Naive thymus-derived CD8-positive, alpha-beta T cell (primary cell): ENCODE measurements at regions not wholly inside any gene's neighbourhood (a gene's known extent, or its start where the extent isn't known, plus 50 kb on each side); places are given as distances from the start of the nearest gene placed in this dataset.
A peak's percentile ranks its signal among the peaks of the same experiment; 100 is the strongest.
"Not testable (repeated sequence)": the region's sequence is repeated elsewhere in the genome, so short reads cannot be mapped to it uniquely, and the experiment has no call there.

ENCODE experiments used
- ATAC-seq, 2 donors: fragments of 150-1000 bp; cut with Tn5 transposase in 1 of 2; sonication (Bioruptor Pico), chemical (Tn5 transposase) in 1 of 2; 1 replicate in 1 of 2; 2 replicates in 1 of 2; pipeline ENCODE4 v1.10.0; 2021; ENCODE audit warnings: mild to moderate bottlenecking in 2 of 2, moderate library complexity in 2 of 2
- POLR2A ChIA-PET: fragments of 350-600 bp; sonication (Branson Sonifier 250); formaldehyde crosslinking; loops from one replicate; lab custom pipeline; 2021; ENCODE audit warnings: antibody characterized with exemption; lab: Charles Lee
- DNase-seq, 10 donors: peaks; one replicate each; pipeline versions ENCODE4 v3.0.0 to v3.0.0-alpha.2; 2020 to 2022
- H3K27ac Mint-ChIP-seq, 10 donors: one replicate each; pipeline ENCODE4 v1.8.0; 2020 to 2022; ENCODE audit warnings: mild to moderate bottlenecking in 10 of 10, mixed read lengths in 10 of 10, moderate library complexity in 4 of 10, inconsistent platforms in 1 of 10
- H3K27me3 Mint-ChIP-seq, 5 donors: one replicate each; pipeline ENCODE4 v1.8.0; 2021 to 2022; ENCODE audit warnings: mixed read lengths in 5 of 5
- H3K36me3 Mint-ChIP-seq, 3 donors: one replicate each; pipeline ENCODE4 v1.8.0; 2020 to 2022; ENCODE audit warnings: mixed read lengths in 3 of 3, mild to moderate bottlenecking in 2 of 3, inconsistent platforms in 1 of 3
- H3K4me1 Mint-ChIP-seq, 4 donors: one replicate each; pipeline ENCODE4 v1.8.0; 2021 to 2022; ENCODE audit warnings: mixed read lengths in 4 of 4
- H3K4me3 Mint-ChIP-seq, 10 donors: one replicate each; pipeline ENCODE4 v1.8.0; 2020 to 2022; ENCODE audit warnings: mild to moderate bottlenecking in 10 of 10, mixed read lengths in 10 of 10, moderate library complexity in 6 of 10, inconsistent platforms in 1 of 10
- H3K9me3 Mint-ChIP-seq, 9 donors: one replicate each; pipeline ENCODE4 v1.8.0; 2020 to 2022; ENCODE audit warnings: mixed read lengths in 9 of 9, mild to moderate bottlenecking in 3 of 9, inconsistent platforms in 1 of 9, moderate library complexity in 1 of 9

- ATAC-seq (no peak), DNase-seq (no peak)
- Mint-ChIP-seq H3K4me1 (peaks cover 0 to 5% (median 0%) of the 10 kb centered on the region in 4 donors), H3K27ac (no peak overlapping the region), H3K36me3 (peaks cover 0 to 9% (median 0%) of the 10 kb centered on the region in 3 donors), H3K9me3 (peaks cover 0 to 9% (median 2%) of the 10 kb centered on the region in 9 donors), H3K27me3 (peaks cover 0 to 6% (median 3%) of the 10 kb centered on the region in 5 donors), H3K4me3 (no peak overlapping the region)
- POLR2A ChIA-PET = no interaction called here
Measured at GRCh38 chr1:88610687-88611086, 73.4 kb upstream of the PKN2 start.

GRCh38 chr1:88612292-88612691 lies 71.8 kb upstream of the PKN2 start:
- H3K36me3 Mint-ChIP-seq = peaks cover 0 to 15% (median 0%) of the 10 kb centered on the region in 3 donors
- POLR2A ChIA-PET = no interaction called here
- H3K4me1 Mint-ChIP-seq = peaks cover 0 to 5% (median 0%) of the 10 kb centered on the region in 4 donors
- no peak overlapping the region for H3K27ac Mint-ChIP-seq
- H3K4me3 Mint-ChIP-seq = no peak overlapping the region
- H3K27me3 Mint-ChIP-seq = peaks cover 0 to 8% (median 3%) of the 10 kb centered on the region in 5 donors
- no peak for DNase-seq
- peaks cover 0 to 16% (median 7%) of the 10 kb centered on the region in 9 donors for H3K9me3 Mint-ChIP-seq
- ATAC-seq = no peak

GRCh38 chr1:88612773-88613172 lies 71.3 kb upstream of the PKN2 start:
- Mint-ChIP-seq H3K27me3 (peaks cover 0 to 8% (median 5%) of the 10 kb centered on the region in 5 donors), H3K4me3 (no peak overlapping the region), H3K4me1 (peaks cover 0 to 5% (median 0%) of the 10 kb centered on the region in 4 donors), H3K27ac (peak overlapping the region in 1 of 10 donors; percentile 67), H3K9me3 (peaks cover 0 to 21% (median 11%) of the 10 kb centered on the region in 9 donors), H3K36me3 (peaks cover 0 to 20% (median 2%) of the 10 kb centered on the region in 3 donors)
- no peak for DNase-seq
- no peak for ATAC-seq
- POLR2A ChIA-PET = no interaction called here

- no peak overlapping the region for H3K27ac Mint-ChIP-seq
- no peak for DNase-seq
- no peak for ATAC-seq
- peaks cover 3 to 45% (median 16%) of the 10 kb centered on the region in 3 donors for H3K36me3 Mint-ChIP-seq
- no peaks in the 10 kb centered on the region for H3K4me1 Mint-ChIP-seq
- peaks cover 15 to 55% (median 38%) of the 10 kb centered on the region in 9 donors for H3K9me3 Mint-ChIP-seq
- POLR2A ChIA-PET = no interaction called here
- no peak overlapping the region for H3K4me3 Mint-ChIP-seq
- H3K27me3 Mint-ChIP-seq = peaks cover 0 to 27% (median 14%) of the 10 kb centered on the region in 5 donors
Measured at GRCh38 chr1:88618331-88618730, 65.7 kb upstream of the PKN2 start.

GRCh38 chr1:88623101-88623500 lies 61.0 kb upstream of the PKN2 start:
- peaks cover 3 to 23% (median 12%) of the 10 kb centered on the region in 3 donors for H3K36me3 Mint-ChIP-seq
- POLR2A ChIA-PET, ATAC-seq, H3K4me3 Mint-ChIP-seq, H3K27ac Mint-ChIP-seq, H3K4me1 Mint-ChIP-seq, DNase-seq: not testable (repeated sequence)
- peaks cover 0 to 20% (median 8%) of the 10 kb centered on the region in 5 donors for H3K27me3 Mint-ChIP-seq
- peaks cover 9 to 31% (median 24%) of the 10 kb centered on the region in 9 donors for H3K9me3 Mint-ChIP-seq
